ENCODE measurements at regions not wholly inside any gene's neighbourhood (a gene's known extent, or its start where the extent isn't known, plus 50 kb on each side); places are given as distances from the start of the nearest gene placed in this dataset.

DNA sequence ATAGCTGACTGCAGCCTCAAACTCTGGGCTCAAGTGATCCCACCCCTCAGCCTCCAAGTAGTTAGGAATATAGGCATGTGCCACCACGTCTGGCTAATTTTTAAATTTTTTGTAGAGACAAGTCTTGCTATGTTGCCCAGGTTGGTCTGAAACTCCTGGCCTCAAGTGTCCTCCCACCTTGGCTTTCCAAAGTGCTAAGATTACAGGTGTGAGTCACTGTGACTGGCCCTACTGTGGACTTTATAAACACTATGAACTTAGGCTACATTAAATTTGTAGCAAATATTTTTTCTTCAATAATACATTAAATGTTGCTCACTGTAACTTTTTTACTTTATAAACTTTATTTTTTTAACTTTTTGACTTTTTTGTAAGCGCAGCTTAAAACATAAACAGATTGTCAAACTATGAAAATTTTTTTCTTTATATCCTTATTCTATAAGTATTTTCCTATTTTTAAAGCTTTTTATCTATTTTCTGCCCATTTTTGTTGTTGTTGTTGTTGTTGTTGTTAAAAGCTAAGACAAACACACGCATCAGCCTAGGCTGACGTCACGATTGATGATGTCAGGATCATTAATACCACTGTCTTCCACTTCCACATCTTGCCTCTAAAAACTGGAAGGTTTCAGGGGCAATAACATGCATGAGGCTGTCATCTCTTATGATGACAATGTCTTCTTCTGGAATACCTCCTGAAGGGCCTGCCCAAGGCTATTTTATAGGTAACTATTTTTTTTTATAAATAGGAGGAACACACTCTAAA lies 204.2 kb downstream of the KLF5 start:
- TF ChIP-seq, protein P1, sequence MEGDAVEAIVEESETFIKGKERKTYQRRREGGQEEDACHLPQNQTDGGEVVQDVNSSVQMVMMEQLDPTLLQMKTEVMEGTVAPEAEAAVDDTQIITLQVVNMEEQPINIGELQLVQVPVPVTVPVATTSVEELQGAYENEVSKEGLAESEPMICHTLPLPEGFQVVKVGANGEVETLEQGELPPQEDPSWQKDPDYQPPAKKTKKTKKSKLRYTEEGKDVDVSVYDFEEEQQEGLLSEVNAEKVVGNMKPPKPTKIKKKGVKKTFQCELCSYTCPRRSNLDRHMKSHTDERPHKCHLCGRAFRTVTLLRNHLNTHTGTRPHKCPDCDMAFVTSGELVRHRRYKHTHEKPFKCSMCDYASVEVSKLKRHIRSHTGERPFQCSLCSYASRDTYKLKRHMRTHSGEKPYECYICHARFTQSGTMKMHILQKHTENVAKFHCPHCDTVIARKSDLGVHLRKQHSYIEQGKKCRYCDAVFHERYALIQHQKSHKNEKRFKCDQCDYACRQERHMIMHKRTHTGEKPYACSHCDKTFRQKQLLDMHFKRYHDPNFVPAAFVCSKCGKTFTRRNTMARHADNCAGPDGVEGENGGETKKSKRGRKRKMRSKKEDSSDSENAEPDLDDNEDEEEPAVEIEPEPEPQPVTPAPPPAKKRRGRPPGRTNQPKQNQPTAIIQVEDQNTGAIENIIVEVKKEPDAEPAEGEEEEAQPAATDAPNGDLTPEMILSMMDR (IDR thresholded peaks at IDR 0.05), result no peak

DNA sequence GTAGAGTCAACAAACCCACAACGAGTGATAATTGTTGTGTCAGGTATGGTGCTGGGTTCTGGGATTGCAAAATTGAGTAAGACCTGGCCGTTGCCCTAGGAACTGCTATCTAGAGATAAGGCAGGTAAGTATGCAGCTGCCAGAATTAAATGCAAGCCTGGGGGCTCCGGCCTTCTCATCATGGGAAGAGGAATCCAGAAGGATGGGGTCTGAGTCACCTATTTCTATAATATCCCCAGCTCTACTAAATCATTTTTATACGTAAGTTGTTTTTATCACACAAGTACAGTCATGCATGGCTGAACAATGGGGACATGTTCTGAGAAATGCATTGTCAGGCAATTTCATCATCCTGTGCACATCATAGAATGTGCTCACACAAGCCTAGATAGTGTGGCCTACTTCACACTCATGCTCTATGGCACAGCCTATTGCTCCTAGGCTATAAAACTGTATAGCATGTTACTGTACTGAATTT lies 203.0 kb downstream of the KLF5 start:
- TF ChIP-seq, protein P1 (IDR thresholded peaks at IDR 0.05), result no peak

DNA sequence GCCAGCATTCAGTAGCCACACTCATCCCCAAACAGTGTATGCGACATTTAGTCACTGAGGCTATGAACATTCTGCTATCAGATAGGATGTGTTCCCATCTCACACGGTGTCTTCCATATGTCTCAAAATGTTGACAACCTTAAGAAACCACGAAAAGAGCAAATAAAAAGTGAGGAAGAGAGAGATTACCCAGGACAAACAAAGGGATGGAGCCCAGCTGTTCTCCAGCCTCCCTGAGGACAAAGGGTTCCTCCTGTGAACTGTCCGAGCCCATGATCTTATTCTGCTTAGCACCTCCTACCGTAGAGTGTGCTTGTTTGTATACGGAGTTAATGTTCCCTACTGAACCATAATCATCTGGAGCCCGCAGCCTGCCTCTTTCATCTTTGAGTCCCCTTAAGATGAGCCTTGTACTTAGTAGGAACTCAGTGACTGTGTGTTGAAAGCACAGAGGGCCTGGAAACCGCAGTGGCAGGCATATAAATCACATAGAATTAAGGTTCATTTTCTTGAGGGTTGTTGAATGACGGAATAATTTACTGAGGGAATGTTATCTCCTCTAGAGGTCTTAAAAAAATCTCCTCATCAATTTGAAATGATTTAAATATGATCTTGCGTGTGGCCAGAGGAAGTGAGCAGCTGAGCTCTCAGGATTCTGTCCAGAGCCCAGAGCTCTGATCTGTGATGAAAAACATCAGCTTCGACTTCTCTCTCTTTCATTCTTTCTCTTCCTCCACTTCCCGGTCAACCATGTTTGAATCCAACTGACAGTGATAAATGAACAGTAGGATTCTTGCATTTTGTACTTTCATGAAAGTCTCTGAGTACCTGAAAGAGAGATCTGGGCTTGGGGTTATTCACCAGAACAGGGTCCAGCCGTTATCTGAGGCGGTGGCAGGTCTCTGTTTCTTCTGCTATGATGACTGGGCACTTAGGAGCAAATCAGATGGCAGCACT lies 200.5 kb downstream of the KLF5 start:
- TF ChIP-seq, protein P1 (IDR thresholded peaks at IDR 0.05), result no peak

DNA sequence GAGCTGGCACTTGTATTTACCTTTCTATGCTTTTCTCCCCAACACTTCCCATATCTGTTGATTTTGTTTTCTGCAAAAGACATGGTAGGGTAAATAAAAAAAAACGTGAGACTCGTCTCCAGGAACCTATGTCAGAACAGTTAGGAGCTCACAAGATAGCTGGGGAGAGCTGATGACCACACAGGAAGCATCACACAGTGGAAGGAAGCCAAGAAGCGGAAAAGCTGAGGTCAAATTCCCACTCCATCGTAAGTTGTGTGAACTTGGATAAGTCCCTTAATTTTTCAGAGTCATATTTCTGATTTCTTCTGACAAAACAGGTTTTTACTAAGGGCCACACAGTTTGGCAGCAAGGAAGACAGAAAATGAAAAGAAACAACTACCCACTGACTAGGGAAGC lies 199.6 kb downstream of the KLF5 start:
- TF ChIP-seq, protein P1 (IDR thresholded peaks at IDR 0.05), result no peak

DNA sequence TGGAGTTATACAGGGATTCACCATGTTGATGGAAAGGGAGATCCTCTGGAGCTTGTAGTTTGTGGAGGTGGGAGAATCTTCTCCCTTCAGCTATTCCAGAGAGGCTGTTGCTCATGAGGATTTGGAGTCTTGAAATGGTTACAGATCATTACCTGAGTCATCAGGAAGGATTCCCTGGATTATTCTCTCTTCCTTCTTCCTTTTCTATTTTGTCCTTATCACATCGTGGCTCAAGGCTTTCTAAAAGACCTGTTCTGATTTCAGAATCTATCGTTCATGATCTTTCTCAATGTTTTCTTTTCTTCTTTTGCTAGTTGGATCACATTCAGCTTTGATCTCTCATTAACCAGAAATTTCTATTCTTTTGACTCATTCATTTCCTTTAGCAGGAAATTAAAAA lies 196.0 kb downstream of the KLF5 start:
- TF ChIP-seq, protein P1 (IDR thresholded peaks at IDR 0.05), result no peak

DNA sequence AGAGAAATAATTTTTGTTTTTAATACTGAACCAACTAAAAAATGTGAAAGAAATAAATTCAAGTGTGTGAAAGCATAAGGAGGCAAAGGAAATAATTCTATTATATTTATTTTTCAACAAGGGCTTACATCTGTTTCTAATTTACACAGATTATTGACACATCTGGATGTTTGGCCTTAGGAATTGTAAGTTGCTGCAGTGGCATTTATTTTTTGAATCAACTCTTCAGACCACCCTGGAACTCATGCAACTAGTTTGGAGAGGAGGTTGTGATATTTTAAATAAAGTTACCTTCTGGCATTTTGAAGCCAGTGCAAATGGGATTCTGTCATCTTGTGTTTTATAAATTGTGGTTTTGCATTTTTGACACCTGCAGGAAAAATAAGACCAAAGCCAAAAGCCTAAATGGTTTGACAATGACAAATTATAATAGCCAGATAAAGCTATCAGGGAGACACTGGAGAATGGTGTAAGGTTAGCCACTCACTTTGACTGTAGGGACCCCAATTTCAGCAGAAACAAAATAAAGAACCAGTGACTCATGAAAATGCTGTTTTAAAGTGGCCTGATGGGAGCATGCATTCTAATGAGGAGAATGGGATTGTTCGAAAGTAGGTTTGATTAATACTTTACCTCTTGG lies 192.9 kb downstream of the KLF5 start:
- TF ChIP-seq, protein P1 (IDR thresholded peaks at IDR 0.05), result no peak

DNA sequence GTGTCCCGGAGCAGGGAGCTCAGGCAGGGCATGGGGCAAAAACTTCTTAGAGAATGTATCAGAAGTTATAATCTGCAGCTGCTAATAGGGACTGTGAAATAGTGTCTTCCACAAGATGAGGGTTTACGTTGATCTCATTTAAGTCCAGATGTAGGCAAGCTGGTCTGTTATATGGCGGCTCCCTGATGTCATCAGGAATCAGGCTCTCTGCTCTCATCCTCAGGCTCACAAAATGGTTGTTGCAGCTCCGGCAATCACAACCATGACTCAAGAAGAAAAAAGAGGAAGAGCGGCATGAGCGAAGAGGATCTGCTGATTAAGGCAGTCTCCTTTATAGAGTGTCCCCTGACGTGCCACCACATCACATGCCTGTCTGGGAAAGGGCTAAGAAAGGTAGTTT lies 191.3 kb downstream of the KLF5 start:
- TF ChIP-seq, protein P1 (IDR thresholded peaks at IDR 0.05), result no peak

Data from LNCAP (cell line).